A549 (cell line): ENCODE measurements at regions not wholly inside any gene's neighbourhood (a gene's known extent, or its start where the extent isn't known, plus 50 kb on each side); places are given as distances from the start of the nearest gene placed in this dataset.

Source experiments
- ATAC-seq, 2 experiments: fragments of 200-7000 bp in 1 of 2; fragments of >200 bp in 1 of 2; cut with Nextera tagmentation in 1 of 2; cut with Tn5 transposase in 1 of 2; 3 replicates each; pipeline versions ENCODE4 v1.8.0 to v1.9.1; 2018 to 2020; ENCODE audit warnings: mild to moderate bottlenecking in 1 of 2, moderate library complexity in 1 of 2
- CTCF ChIA-PET: fragments of 300-600 bp; sonication (Branson Sonifier 250); formaldehyde crosslinking; extraction: SDS; loops from one replicate; lab custom pipeline; 2021; ENCODE audit warnings: antibody characterized with exemption, inconsistent platforms; lab: Yijun Ruan, JAX
- POLR2A ChIA-PET: fragments of 350-600 bp; formaldehyde crosslinking; extraction: SDS; loops from one replicate; lab custom pipeline; 2021; ENCODE audit warnings: antibody characterized with exemption, inconsistent platforms; lab: Yijun Ruan, JAX
- DNase-seq, 2 experiments: peaks; one replicate each; pipeline versions ENCODE4 v3.0.0 to v3.0.0-alpha.2; 2011 to 2016; ENCODE audit warnings: low read depth in 1 of 2, low spot score in 1 of 2
- FAIRE-seq: peaks from 2 replicates; lab custom pipeline; 2011; peaks lifted over from hg19 to GRCh38; lab: Jason Lieb, UNC
- H3K27ac ChIP-seq, 2 experiments: fragments of >200 bp; sonication (Bioruptor Twin); formaldehyde crosslinking; 3 replicates each; pipeline ENCODE4 v1.5.1; 2016 to 2017
- H3K4me1 ChIP-seq: fragments of >200 bp; sonication (Bioruptor Twin); formaldehyde crosslinking; 3 replicates; pipeline ENCODE4 v1.6.1; 2016
- H3K4me2 ChIP-seq: fragments of >200 bp; sonication (Bioruptor Twin); formaldehyde crosslinking; 3 replicates; pipeline ENCODE4 v1.6.1; 2016
- H3K4me3 ChIP-seq: fragments of >200 bp; sonication (Bioruptor Twin); formaldehyde crosslinking; 3 replicates; pipeline ENCODE4 v1.5.1; 2016
- H3K9me3 ChIP-seq: fragments of >200 bp; sonication (Bioruptor Twin); formaldehyde crosslinking; 3 replicates; pipeline ENCODE4 v1.6.1; 2016
- CBX2 ChIP-seq: fragments of 200-600 bp; sonication (generic); IDR thresholded peaks from 2 replicates; pipeline ENCODE4 v1.6.1; 2016; ENCODE audit warnings: low read depth, mild to moderate bottlenecking, borderline replicate concordance
- ELK1 ChIP-seq: fragments of 150-350 bp; IDR thresholded peaks from 2 replicates; pipeline ENCODE4 v1.6.1; 2014; ENCODE audit warnings: low read depth, mild to moderate bottlenecking, low read length
- FOSL2 ChIP-seq, 2 experiments: fragments of 450-650 bp in 1 of 2; fragments of >200 bp in 1 of 2; sonication (Bioruptor Twin) in 1 of 2; formaldehyde crosslinking; IDR thresholded peaks; 2 replicates each; pipeline versions ENCODE4 v1.5.0 to v1.6.1; 2016 to 2020; ENCODE audit warnings: mild to moderate bottlenecking in 1 of 2, moderate library complexity in 1 of 2
- GATA3 ChIP-seq: IDR thresholded peaks from 2 replicates; pipeline ENCODE4 v1.6.1; 2012; ENCODE audit warnings: borderline replicate concordance
- HEYL ChIP-seq: fragments of 250-450 bp; sonication (Bioruptor Pico); IDR thresholded peaks from 2 replicates; pipeline ENCODE4 v1.8.0; 2021; ENCODE audit warnings: mild to moderate bottlenecking, moderate library complexity
- HOXA7 ChIP-seq: fragments of 250-450 bp; sonication (Bioruptor Pico); IDR thresholded peaks from 2 replicates; pipeline ENCODE4 v1.5.0; 2020; ENCODE audit warnings: mild to moderate bottlenecking, moderate library complexity
- HOXB13 ChIP-seq: fragments of 250-450 bp; sonication (Bioruptor Pico); IDR thresholded peaks from 2 replicates; pipeline ENCODE4 v1.5.0; 2020; ENCODE audit warnings: low read depth, mild to moderate bottlenecking, moderate library complexity
- JUNB ChIP-seq: fragments of >200 bp; sonication (Bioruptor Twin); formaldehyde crosslinking; IDR thresholded peaks from 2 replicates; pipeline ENCODE4 v1.6.1; 2016
- KDM1A ChIP-seq: fragments of 200-600 bp; sonication (generic); IDR thresholded peaks from 2 replicates; pipeline ENCODE4 v1.6.1; 2016; ENCODE audit warnings: low read depth, mild to moderate bottlenecking
- KDM5A ChIP-seq: fragments of 200-600 bp; sonication (generic); IDR thresholded peaks from 2 replicates; pipeline ENCODE4 v1.6.1; 2016; ENCODE audit warnings: antibody characterized with exemption, mild to moderate bottlenecking
- MAFK ChIP-seq: fragments of 450-650 bp; IDR thresholded peaks from 2 replicates; pipeline ENCODE4 v1.6.1; 2014; ENCODE audit not compliant: partially characterized antibody
- NFE2L2 ChIP-seq: fragments of 150-350 bp; conservative IDR thresholded peaks from 2 replicates; pipeline ENCODE4 v1.6.1; 2014; ENCODE audit warnings: low read length
- PBX3 ChIP-seq: IDR thresholded peaks from 2 replicates; pipeline ENCODE4 v1.6.1; 2012
- POLR2A ChIP-seq: IDR thresholded peaks from 2 replicates; pipeline ENCODE4 v1.6.1; 2012; ENCODE audit warnings: mild to moderate bottlenecking, low read length
- POLR2AphosphoS2 ChIP-seq: conservative IDR thresholded peaks from 2 replicates; pipeline ENCODE4 v1.6.1; 2012; ENCODE audit warnings: low read length, improper control_type of control experiment, inconsistent platforms
- RARB ChIP-seq: fragments of 250-450 bp; sonication (Bioruptor Pico); IDR thresholded peaks from 2 replicates; pipeline ENCODE4 v1.8.0; 2021; ENCODE audit warnings: mild to moderate bottlenecking, moderate library complexity
- RFX5 ChIP-seq: fragments of 450-650 bp; IDR thresholded peaks from 2 replicates; pipeline ENCODE4 v1.7.1; 2014; ENCODE audit warnings: antibody characterized with exemption, mild to moderate bottlenecking, moderate library complexity
- SMC3 ChIP-seq: fragments of >200 bp; sonication (Bioruptor Twin); formaldehyde crosslinking; IDR thresholded peaks from 3 replicates; pipeline ENCODE4 v1.6.1; 2018; ENCODE audit warnings: inconsistent platforms
- TFCP2L1 ChIP-seq: fragments of 250-450 bp; sonication (Bioruptor Pico); IDR thresholded peaks from 2 replicates; pipeline ENCODE4 v1.5.0; 2021; ENCODE audit warnings: mild to moderate bottlenecking
- WGBS: methylation state at CpG from one replicate; pipeline ENCODE4 v1.1.6; 2017; ENCODE audit errors: missing lambda C conversion rate; 5-methylcytosine and 5-hydroxymethylcytosine counted together

- TF ChIP-seq PBX3: no peak
- peak; percentile 41; the same call in 1 of the 2 replicates for TF ChIP-seq GATA3
- peak; percentile 96 for TF ChIP-seq MAFK
- TF ChIP-seq HEYL: no peak
- no peak for TF ChIP-seq RARB (CRISPR knock-in tag)
- TF ChIP-seq KDM1A: no peak
- no peak for TF ChIP-seq FOSL2 (IDR thresholded peaks at IDR 0.05)
- TF ChIP-seq FOSL2 (CRISPR knock-in tag; IDR thresholded peaks at IDR 0.05): peak; percentile 46
- no peak for TF ChIP-seq KDM5A
- TF ChIP-seq NFE2L2: no peak
These were observed 396.7 kb upstream of the PDE3A start (continued) for GRCh38 chr12:19971361-19972280.

GRCh38 chr12:19972325-19973288 is 395.7 kb upstream of the PDE3A start:
- H3K9me3 ChIP-seq: no peaks in the 10 kb centered on the region
- peaks cover 41% of the 10 kb centered on the region; the same call in 2 of the 3 replicates for H3K4me1 ChIP-seq
- H3K4me2 ChIP-seq: no peak overlapping the region; the same call in 2 of the 3 replicates
- CTCF ChIA-PET: no interaction called here
- H3K27ac ChIP-seq: peak overlapping the region; percentile 53 to 72
- 78% methylated on average over 11 of the region's 11 CpGs for WGBS
- ATAC-seq: no peak
- FAIRE-seq: no peak
- no peak overlapping the region for H3K4me3 ChIP-seq
- no peak for DNase-seq
- POLR2A ChIA-PET: no interaction called here
- no peak for TF ChIP-seq POLR2A
- TF ChIP-seq FOSL2 (IDR thresholded peaks at IDR 0.05): no peak
- peak; percentile 22; the same call in 1 of the 2 replicates for TF ChIP-seq FOSL2 (CRISPR knock-in tag; IDR thresholded peaks at IDR 0.05)
- TF ChIP-seq HOXB13 (CRISPR knock-in tag): no peak

DNA sequence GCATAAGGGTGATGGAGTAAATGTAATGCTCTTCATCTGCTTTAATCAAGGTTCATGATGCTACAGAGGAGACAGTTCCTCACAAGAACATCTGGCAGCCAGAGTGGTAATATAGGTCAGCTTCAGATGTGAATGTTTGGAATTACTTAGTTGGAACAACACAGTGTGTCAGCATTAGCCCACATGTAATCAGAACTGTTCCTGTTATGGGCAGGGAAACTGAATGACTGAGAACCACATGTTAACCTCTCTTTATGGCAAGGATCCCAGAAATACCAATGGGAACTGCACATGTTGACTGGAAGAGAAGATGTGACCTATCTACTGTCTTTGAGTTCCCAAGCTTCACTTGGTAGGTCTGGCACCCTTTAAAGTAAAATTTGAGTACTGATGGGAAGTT is 390.1 kb upstream of the PDE3A start:
- TF ChIP-seq ELK1 (no peak), HOXB13 (CRISPR knock-in tag) (no peak), CBX2 (no peak), HOXA7 (CRISPR knock-in tag) (no peak), KDM1A (no peak), RFX5 (no peak), TFCP2L1 (CRISPR knock-in tag) (no peak)
- DNase-seq (peak in 1 of 2 experiments; percentile 40), ATAC-seq (no peak; a peak in 1 of 6 replicates), FAIRE-seq (no peak)
- Histone ChIP-seq H3K27ac (no peak overlapping the region), H3K4me1 (0 out of 3 replicates have a peak, but pooled peaks cover 4% of the 10 kb centered on the region), H3K4me3 (no peak overlapping the region), H3K9me3 (no peaks in the 10 kb centered on the region), H3K4me2 (no peak overlapping the region)
- ChIA-PET CTCF (interaction anchor here (0.9 to 1.0 kb wide), 2 partner anchors 9 kb away, joined by 3 to 4 read pairs; no protein-coding TSS in a partner anchor), POLR2A (no interaction called here)

DNA sequence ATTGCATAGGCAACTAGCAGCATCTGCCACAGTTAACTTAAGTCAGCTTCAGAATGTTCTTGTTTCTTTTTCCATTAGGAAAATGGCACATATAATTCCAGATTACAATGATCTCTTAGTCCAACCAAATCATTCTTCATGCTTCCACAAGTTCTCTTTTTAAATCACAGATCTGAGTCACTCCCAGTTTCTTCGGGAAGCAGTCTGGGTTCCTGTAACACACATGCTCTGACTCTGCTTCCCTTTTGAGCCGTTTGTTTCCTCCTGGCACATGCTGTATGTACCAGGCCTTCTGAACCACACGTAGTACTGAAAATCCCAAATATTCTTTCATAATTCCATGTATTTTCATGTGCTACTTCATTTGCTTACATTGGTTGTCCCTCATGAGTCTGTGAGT is 388.8 kb upstream of the PDE3A start:
- H3K4me2 ChIP-seq: no peak overlapping the region
- 0 out of 3 replicates have a peak, but pooled peaks cover 4% of the 10 kb centered on the region for H3K4me1 ChIP-seq
- H3K9me3 ChIP-seq: no peaks in the 10 kb centered on the region
- WGBS: 82% methylated on average over 3 of the region's 3 CpGs
- POLR2A ChIA-PET: no interaction called here
- no peak for DNase-seq
- no peak for ATAC-seq
- no peak overlapping the region for H3K27ac ChIP-seq
- CTCF ChIA-PET: no interaction called here
- no peak for FAIRE-seq
- TF ChIP-seq HEYL: no peak
- no peak for TF ChIP-seq POLR2AphosphoS2
- TF ChIP-seq GATA3: no peak
- no peak for TF ChIP-seq SMC3
- no peak for TF ChIP-seq PBX3
- TF ChIP-seq JUNB: no peak
- TF ChIP-seq, all 56 proteins: peak for 0
- no peak overlapping the region for H3K4me3 ChIP-seq
